GM18520 (cell line): ENCODE measurements at regions not wholly inside any gene's neighbourhood (a gene's known extent, or its start where the extent isn't known, plus 50 kb on each side); places are given as distances from the start of the nearest gene placed in this dataset.

ENCODE experiments used
- ATAC-seq: cut with Tn5 transposase; IDR thresholded peaks from one replicate; pipeline ENCODE4 v1.9.1; 2021; ENCODE audit not compliant: unreplicated experiment

- no peak for ATAC-seq
Measured at GRCh38 chr16:59210955-59211541, 476.9 kb upstream of the GOT2 start.

GRCh38 chr16:59205403-59205802 lies 471.3 kb upstream of the GOT2 start:
- no peak for ATAC-seq

- ATAC-seq, result no peak
Measured at GRCh38 chr16:59204589-59204988, 470.5 kb upstream of the GOT2 start.

GRCh38 chr16:59202233-59202862 lies 468.2 kb upstream of the GOT2 start:
- ATAC-seq, result no peak

GRCh38 chr16:59201821-59202220 lies 467.7 kb upstream of the GOT2 start:
- ATAC-seq, result no peak

GRCh38 chr16:59201160-59201559 lies 467.0 kb upstream of the GOT2 start:
- no peak for ATAC-seq

DNA sequence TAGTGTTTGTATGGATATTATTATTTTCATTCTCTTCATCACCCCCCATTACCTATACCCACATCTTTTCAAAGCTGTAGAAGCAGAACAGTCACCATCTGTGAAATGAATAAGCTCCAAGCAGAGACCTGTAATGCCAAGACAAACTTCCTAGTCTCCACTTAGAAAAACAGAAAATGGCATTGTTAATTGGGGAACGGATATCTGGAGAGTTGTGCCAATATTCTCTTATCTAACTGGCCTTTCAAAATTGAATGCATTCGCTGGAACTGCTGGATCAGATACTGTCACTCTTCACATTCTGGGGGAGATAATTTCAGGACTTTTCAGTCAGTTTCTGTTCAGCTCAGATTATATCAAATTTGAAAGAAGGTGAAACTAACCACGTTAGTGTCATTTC lies 464.4 kb upstream of the GOT2 start:
- no peak for ATAC-seq

DNA sequence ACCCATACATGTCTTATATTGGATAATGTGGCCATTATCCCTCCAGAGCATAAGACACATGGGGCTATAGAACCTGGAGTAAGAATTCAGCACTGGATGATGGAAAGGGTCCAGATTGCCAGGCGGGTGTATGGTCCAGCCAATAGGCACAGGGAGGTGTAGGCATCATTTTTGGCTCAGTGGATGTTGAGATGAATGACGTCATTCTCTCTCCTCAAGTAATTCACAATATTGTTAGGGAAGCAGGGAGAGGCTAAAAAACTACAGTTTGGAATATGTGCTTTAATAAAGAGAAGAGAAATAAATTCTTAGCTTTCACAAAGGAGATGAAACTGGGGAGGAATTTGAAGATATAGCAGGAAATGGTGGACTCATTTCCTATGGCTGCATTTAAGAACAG lies 461.1 kb upstream of the GOT2 start:
- ATAC-seq, result no peak

DNA sequence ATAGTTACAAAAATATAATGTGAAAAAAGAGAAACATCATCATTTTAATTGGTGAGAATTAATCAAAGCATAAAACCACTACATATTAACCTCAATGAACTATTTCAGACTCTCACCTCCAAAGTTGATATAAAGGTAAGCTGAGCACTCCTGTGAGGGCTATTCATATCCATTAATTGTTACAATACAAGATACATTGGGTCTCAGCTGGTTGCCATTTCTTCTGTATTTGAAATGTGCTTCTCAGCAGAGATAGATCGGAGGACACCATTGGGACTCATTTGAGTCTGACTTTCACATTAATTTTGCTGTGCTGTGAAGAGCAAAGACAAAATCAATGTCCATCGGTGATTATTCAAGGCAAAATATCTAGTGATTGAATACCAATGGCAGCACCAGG lies 459.5 kb upstream of the GOT2 start:
- no peak for ATAC-seq

- ATAC-seq, result peak; percentile 60
Measured at GRCh38 chr16:59192551-59193199, 458.6 kb upstream of the GOT2 start.

GRCh38 chr16:59190731-59191130 lies 456.6 kb upstream of the GOT2 start:
- no peak for ATAC-seq

DNA sequence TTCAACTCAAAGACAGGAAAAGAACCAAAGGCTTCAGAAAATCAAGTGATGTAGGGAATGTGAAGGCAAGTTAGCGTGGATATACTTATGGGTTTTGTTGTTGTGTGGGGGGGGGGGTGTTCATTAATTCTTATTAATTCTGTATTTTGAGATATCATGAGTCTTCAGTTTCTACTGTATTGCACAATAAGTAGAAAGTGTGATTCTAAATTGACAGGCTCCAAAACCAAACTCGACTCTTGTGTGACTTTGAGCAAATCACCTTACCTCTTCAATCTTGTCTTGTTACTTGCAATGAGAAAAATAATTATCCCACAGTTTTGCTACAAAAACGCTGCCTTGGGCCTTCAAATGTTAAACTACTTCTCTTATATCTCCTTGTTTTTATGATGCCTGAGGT lies 453.9 kb upstream of the GOT2 start:
- no peak for ATAC-seq

GRCh38 chr16:59181821-59182420 lies 447.8 kb upstream of the GOT2 start:
- no peak for ATAC-seq

DNA sequence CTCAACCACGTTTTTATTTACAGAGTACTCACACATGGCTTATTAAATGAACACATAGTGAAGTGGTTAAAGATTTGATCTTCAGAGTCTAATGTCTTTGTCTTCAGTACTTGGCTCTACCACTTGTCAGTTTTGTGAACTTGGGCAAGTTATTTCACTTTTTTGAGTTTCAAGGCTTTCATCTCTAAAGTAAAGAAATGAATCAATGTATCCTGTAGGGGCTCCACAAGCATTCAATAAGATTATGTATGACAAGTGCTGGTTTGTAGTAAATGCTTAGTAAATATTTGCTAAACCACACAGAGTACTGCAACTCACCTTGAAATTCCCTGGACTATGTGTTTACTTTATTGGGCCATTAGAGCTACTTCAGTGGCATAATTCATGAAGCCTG lies 446.0 kb upstream of the GOT2 start:
- no peak for ATAC-seq

GRCh38 chr16:59179446-59180082 lies 445.4 kb upstream of the GOT2 start:
- ATAC-seq, result no peak

DNA sequence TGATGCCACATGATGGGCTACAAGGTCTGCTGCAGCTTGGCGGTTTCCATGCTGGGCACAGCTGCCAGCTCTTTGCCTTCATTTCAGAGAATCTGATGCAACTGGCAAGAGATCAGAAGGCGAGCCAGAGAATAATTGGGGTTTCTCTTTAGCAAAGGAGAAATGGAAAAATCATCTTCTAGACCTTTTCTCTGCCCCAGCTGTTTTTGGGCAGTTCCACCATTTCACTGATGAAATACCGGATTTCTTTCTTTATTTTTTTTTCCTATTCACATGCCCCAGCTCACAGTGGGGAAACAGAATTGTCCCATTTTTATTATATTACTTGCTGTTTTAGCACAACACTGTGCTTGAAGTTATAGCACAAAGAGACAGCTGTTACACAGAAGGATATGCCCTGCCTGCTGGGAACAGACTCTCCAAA lies 439.3 kb upstream of the GOT2 start:
- no peak for ATAC-seq

DNA sequence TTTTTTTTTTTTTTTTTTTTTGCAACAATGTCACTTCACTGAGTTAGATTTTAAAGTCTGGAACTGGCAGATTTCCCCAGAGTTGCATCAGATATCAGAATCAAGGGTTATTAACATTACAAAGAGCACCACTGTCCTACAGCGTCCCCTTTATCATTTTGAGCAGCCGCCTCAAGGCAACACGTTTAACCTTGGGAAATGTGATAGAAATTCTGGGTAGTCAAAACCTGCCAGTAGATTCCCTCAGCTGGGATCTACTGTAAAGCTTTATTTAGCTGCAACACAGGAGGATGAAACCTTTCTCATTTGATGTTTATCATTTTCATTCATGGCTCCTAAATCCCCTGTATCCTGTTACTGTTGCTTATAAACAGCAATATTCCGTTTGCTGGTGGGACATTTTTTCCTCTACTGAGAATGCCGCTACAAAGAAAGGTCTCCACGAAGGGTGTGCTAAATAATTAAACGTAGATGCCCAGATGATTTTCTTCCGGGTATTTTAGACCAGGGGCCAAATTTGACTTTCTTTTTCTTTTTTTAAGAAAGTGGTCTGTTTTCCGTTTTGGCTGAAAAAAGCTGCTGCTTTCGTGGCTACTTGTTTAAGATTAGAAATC lies 436.1 kb upstream of the GOT2 start:
- ATAC-seq, result no peak

DNA sequence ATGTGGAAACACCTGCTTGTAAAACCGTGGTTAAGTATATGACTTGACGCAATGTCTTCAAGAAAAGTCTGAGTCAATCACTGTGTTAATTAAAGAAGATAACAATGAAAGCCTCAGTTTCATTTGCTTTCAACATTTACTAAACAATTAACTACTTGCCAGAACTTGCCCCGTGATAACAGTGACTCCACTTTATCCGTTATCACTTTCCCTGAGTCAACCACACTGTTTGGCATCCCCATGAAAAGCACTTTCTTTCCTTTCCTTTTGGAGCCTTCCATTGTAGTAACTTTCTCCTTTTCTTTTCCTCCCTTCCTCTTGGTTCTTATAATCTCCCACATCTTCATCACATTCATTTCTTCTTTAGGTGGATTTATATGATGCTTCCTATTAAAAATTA lies 435.1 kb upstream of the GOT2 start:
- ATAC-seq, result no peak

GRCh38 chr16:59168461-59169114 lies 434.5 kb upstream of the GOT2 start:
- no peak for ATAC-seq

GRCh38 chr16:59164461-59164860 lies 430.3 kb upstream of the GOT2 start:
- ATAC-seq, result no peak
